Neural cell (in vitro differentiated cells): ENCODE measurements at regions not wholly inside any gene's neighbourhood (a gene's known extent, or its start where the extent isn't known, plus 50 kb on each side); places are given as distances from the start of the nearest gene placed in this dataset.

Experiments
- H2AFZ ChIP-seq: fragments of 200-600, 300-800 bp; sonication (generic), shearing (Covaris generic); 2 replicates; pipeline ENCODE4 v1.6.0; 2014; ENCODE audit warnings: low read depth, mild to moderate bottlenecking, antibody characterized with exemption, low read length, moderate library complexity
- H3F3A ChIP-seq: fragments of 200-600 bp; shearing (Covaris generic); 2 replicates; pipeline ENCODE4 v1.6.1; 2016; ENCODE audit warnings: mild to moderate bottlenecking, moderate library complexity, mixed read lengths, antibody characterized with exemption, low read length; ENCODE audit not compliant: insufficient read depth, poor library complexity, severe bottlenecking
- H3K27ac ChIP-seq: fragments of 200-600, 300-800 bp; sonication (generic), shearing (Covaris generic); 2 replicates; pipeline ENCODE4 v1.5.1; 2014; ENCODE audit warnings: mild to moderate bottlenecking, low read length, moderate library complexity
- H3K27me3 ChIP-seq: fragments of 300-800, 200-600 bp; sonication (generic), shearing (Covaris generic); 2 replicates; pipeline ENCODE4 v1.6.0; 2014; ENCODE audit warnings: mild to moderate bottlenecking, low read depth, low read length, moderate library complexity; ENCODE audit not compliant: insufficient read depth
- H3K36me3 ChIP-seq: fragments of 300-800, 200-600 bp; sonication (generic), shearing (Covaris generic); 2 replicates; pipeline ENCODE4 v1.5.1; 2014; ENCODE audit warnings: mild to moderate bottlenecking, antibody characterized with exemption, low read length, moderate library complexity; ENCODE audit not compliant: insufficient read depth
- H3K4me2 ChIP-seq: fragments of 300-800, 200-600 bp; sonication (generic), shearing (Covaris generic); 2 replicates; pipeline ENCODE4 v1.6.0; 2014; ENCODE audit warnings: mild to moderate bottlenecking, low read length
- H3K4me3 ChIP-seq: fragments of 300-800, 200-600 bp; sonication (generic), shearing (Covaris generic); 2 replicates; pipeline ENCODE4 v1.5.1; 2014; ENCODE audit warnings: mild to moderate bottlenecking, low read length, moderate library complexity
- H3K79me2 ChIP-seq: fragments of 200-600 bp; shearing (Covaris generic); replicated peaks from 2 replicates; pipeline ENCODE4 v1.6.0; 2014; ENCODE audit warnings: mild to moderate bottlenecking, low read length, moderate library complexity; ENCODE audit not compliant: insufficient read depth
- H3K9ac ChIP-seq: fragments of 300-800, 200-600 bp; sonication (generic), shearing (Covaris generic); 2 replicates; pipeline ENCODE4 v1.6.1; 2016; ENCODE audit warnings: mild to moderate bottlenecking, low read length, mixed read lengths
- H3K9me2 ChIP-seq: fragments of 200-600 bp; shearing (Covaris generic); 2 replicates; pipeline ENCODE4 v1.6.1; 2016; ENCODE audit warnings: mild to moderate bottlenecking, low read length, mixed read lengths; ENCODE audit not compliant: insufficient read depth
- H3K9me3 ChIP-seq: fragments of 200-600, 300-800 bp; sonication (generic), shearing (Covaris generic); 2 replicates; pipeline ENCODE4 v1.6.1; 2016; ENCODE audit warnings: mild to moderate bottlenecking, mixed run types, low read length, moderate library complexity, mixed read lengths
- H4K20me1 ChIP-seq: fragments of 200-600 bp; shearing (Covaris generic); 2 replicates; pipeline ENCODE4 v1.6.1; 2016; ENCODE audit warnings: mild to moderate bottlenecking, mixed run types; ENCODE audit not compliant: insufficient read depth
- CTCF ChIP-seq: fragments of 450-650 bp; IDR thresholded peaks from 2 replicates; pipeline ENCODE4 v1.5.1; 2014; ENCODE audit warnings: antibody characterized with exemption, mild to moderate bottlenecking, moderate library complexity; ENCODE audit not compliant: poor library complexity, severe bottlenecking
- EP300 ChIP-seq: fragments of 450-650 bp; conservative IDR thresholded peaks from 2 replicates; pipeline ENCODE4 v1.6.1; 2014; ENCODE audit warnings: antibody characterized with exemption, mild to moderate bottlenecking, moderate library complexity; ENCODE audit not compliant: poor library complexity, severe bottlenecking
- EZH2 ChIP-seq: fragments of 200-600, 300-800 bp; shearing (Covaris generic), sonication (generic); IDR thresholded peaks from 2 replicates; pipeline ENCODE4 v1.6.1; 2014; ENCODE audit warnings: antibody characterized with exemption, low read length, borderline replicate concordance, mild to moderate bottlenecking; ENCODE audit not compliant: insufficient read depth, poor library complexity, severe bottlenecking
- MXI1 ChIP-seq: fragments of 450-650 bp; conservative IDR thresholded peaks from 2 replicates; pipeline ENCODE4 v1.6.1; 2014; ENCODE audit warnings: antibody characterized with exemption, mild to moderate bottlenecking; ENCODE audit not compliant: poor library complexity, severe bottlenecking
- POLR2AphosphoS5 ChIP-seq: IDR thresholded peaks from 2 replicates; pipeline ENCODE4 v1.6.1; 2012
- RAD21 ChIP-seq: fragments of 450-650 bp; conservative IDR thresholded peaks from 2 replicates; pipeline ENCODE4 v1.6.1; 2014; ENCODE audit warnings: antibody characterized with exemption, mild to moderate bottlenecking, moderate library complexity
- SMC3 ChIP-seq: fragments of 450-650 bp; conservative IDR thresholded peaks from 2 replicates; pipeline ENCODE4 v1.6.1; 2014; ENCODE audit warnings: antibody characterized with exemption, mild to moderate bottlenecking, moderate library complexity; ENCODE audit not compliant: poor library complexity
- TAF1 ChIP-seq: IDR thresholded peaks from 2 replicates; pipeline ENCODE4 v1.6.1; 2012; ENCODE audit warnings: low read depth
- TF ChIP-seq, protein P1 (sequence below): IDR thresholded peaks from 2 replicates; pipeline ENCODE4 v1.6.1; 2012; ENCODE audit warnings: borderline replicate concordance

GRCh38 chr2:42964439-42965083 lies 172.2 kb upstream of the HAAO start:
- no peak overlapping the region for H3K4me3 ChIP-seq
- H4K20me1 ChIP-seq: no peaks in the 10 kb centered on the region
- H3K36me3 ChIP-seq: no peaks in the 10 kb centered on the region
- no peak overlapping the region for H3K9ac ChIP-seq
- H3K27me3 ChIP-seq: no peaks in the 10 kb centered on the region
- no peaks in the 10 kb centered on the region for H3K79me2 ChIP-seq
- no peaks in the 10 kb centered on the region for H3F3A ChIP-seq
- H2AFZ ChIP-seq: no peak overlapping the region
- H3K27ac ChIP-seq: no peak overlapping the region
- TF ChIP-seq SMC3 (no peak), RAD21 (no peak), EP300 (no peak), POLR2AphosphoS5 (no peak), MXI1 (no peak), TAF1 (no peak), EZH2 (no peak), CTCF (no peak)
- TF ChIP-seq, protein P1, sequence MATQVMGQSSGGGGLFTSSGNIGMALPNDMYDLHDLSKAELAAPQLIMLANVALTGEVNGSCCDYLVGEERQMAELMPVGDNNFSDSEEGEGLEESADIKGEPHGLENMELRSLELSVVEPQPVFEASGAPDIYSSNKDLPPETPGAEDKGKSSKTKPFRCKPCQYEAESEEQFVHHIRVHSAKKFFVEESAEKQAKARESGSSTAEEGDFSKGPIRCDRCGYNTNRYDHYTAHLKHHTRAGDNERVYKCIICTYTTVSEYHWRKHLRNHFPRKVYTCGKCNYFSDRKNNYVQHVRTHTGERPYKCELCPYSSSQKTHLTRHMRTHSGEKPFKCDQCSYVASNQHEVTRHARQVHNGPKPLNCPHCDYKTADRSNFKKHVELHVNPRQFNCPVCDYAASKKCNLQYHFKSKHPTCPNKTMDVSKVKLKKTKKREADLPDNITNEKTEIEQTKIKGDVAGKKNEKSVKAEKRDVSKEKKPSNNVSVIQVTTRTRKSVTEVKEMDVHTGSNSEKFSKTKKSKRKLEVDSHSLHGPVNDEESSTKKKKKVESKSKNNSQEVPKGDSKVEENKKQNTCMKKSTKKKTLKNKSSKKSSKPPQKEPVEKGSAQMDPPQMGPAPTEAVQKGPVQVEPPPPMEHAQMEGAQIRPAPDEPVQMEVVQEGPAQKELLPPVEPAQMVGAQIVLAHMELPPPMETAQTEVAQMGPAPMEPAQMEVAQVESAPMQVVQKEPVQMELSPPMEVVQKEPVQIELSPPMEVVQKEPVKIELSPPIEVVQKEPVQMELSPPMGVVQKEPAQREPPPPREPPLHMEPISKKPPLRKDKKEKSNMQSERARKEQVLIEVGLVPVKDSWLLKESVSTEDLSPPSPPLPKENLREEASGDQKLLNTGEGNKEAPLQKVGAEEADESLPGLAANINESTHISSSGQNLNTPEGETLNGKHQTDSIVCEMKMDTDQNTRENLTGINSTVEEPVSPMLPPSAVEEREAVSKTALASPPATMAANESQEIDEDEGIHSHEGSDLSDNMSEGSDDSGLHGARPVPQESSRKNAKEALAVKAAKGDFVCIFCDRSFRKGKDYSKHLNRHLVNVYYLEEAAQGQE: no peak
- H3K9me2 ChIP-seq: no peaks in the 10 kb centered on the region
- H3K4me2 ChIP-seq: no peak overlapping the region
- H3K9me3 ChIP-seq: no peaks in the 10 kb centered on the region

DNA sequence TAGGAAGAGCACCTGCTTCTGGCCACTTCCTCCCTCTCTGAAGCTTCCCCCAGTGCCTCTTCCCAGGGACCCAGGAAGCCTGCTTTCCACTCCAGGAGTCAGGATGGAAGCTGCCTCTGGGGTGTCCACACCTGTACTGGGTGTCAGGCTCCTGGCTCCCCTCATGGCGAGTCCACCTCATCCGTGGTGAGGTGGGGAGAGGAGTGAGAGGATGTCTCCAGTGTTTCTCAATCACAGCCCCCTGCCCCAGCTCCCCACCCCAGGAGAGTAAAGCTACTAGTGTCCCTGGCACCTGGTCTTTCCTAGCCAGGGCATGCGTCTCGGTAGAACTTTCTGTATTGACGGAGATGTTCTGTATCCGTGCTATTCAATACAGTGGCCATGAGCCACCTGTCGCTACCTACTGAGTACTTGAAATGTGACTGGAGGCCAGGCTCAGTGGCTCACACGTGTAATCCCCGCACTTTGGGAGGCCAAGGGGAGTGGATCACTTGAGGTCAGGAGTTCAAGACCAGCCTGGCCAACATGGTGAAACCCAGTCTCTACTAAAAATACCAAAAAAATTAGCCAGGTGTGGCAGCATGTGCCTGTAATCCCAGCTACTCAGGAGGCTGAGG lies 171.2 kb upstream of the HAAO start:
- TF ChIP-seq EZH2 (no peak), RAD21 (no peak), SMC3 (no peak), EP300 (no peak), POLR2AphosphoS5 (no peak), TAF1 (no peak)
- TF ChIP-seq, protein P1: no peak
- Histone ChIP-seq H3K27ac (no peak overlapping the region), H3K4me3 (no peak overlapping the region)

More for the DNA sequence above, 171.2 kb upstream of the HAAO start:
- H3K4me2 ChIP-seq: no peak overlapping the region
- H3K9ac ChIP-seq: no peak overlapping the region
- H3K79me2 ChIP-seq: no peaks in the 10 kb centered on the region
- no peaks in the 10 kb centered on the region for H3K36me3 ChIP-seq
- no peaks in the 10 kb centered on the region for H3K9me3 ChIP-seq
- H3K27me3 ChIP-seq: no peaks in the 10 kb centered on the region
- no peaks in the 10 kb centered on the region for H3K9me2 ChIP-seq
- H2AFZ ChIP-seq: no peak overlapping the region
- H4K20me1 ChIP-seq: no peaks in the 10 kb centered on the region
- H3F3A ChIP-seq: no peaks in the 10 kb centered on the region
